DOHH2 (cell line): ENCODE measurements at regions not wholly inside any gene's neighbourhood (a gene's known extent, or its start where the extent isn't known, plus 50 kb on each side); places are given as distances from the start of the nearest gene placed in this dataset.

Experiments used
- H3F3A ChIP-seq: fragments of 200-600 bp; sonication (generic), shearing (Covaris generic); 2 replicates; pipeline ENCODE4 v1.6.0; 2016; ENCODE audit warnings: antibody characterized with exemption, mild to moderate bottlenecking; ENCODE audit not compliant: control insufficient read depth, insufficient read depth
- H3K27ac ChIP-seq: fragments of 200-600 bp; sonication (generic); 2 replicates; pipeline ENCODE4 v1.5.1; 2014; ENCODE audit warnings: low read depth, mild to moderate bottlenecking, low read length, moderate library complexity
- H3K27me3 ChIP-seq: fragments of 200-600 bp; sonication (generic); 2 replicates; pipeline ENCODE4 v1.6.1; 2014; ENCODE audit warnings: mild to moderate bottlenecking, low read length, mixed read lengths; ENCODE audit not compliant: control insufficient read depth
- H3K36me3 ChIP-seq: fragments of 200-600 bp; sonication (generic); 2 replicates; pipeline ENCODE4 v1.6.1; 2014; ENCODE audit warnings: mild to moderate bottlenecking, low read length, moderate library complexity, mixed read lengths; ENCODE audit not compliant: control insufficient read depth
- H3K4me1 ChIP-seq: fragments of 200-600 bp; sonication (generic); 2 replicates; pipeline ENCODE4 v1.6.1; 2014; ENCODE audit warnings: mild to moderate bottlenecking, low read length, mixed read lengths; ENCODE audit not compliant: control insufficient read depth
- H3K4me2 ChIP-seq: fragments of 200-600 bp; sonication (generic); 2 replicates; pipeline ENCODE4 v1.6.0; 2014; ENCODE audit warnings: mild to moderate bottlenecking, low read length, moderate library complexity
- H3K4me3 ChIP-seq: fragments of 200-600 bp; sonication (generic); 2 replicates; pipeline ENCODE4 v1.5.1; 2014; ENCODE audit warnings: mild to moderate bottlenecking, low read length, mixed read lengths
- H3K79me2 ChIP-seq: fragments of 200-600 bp; sonication (generic); 2 replicates; pipeline ENCODE4 v1.6.1; 2014; ENCODE audit warnings: mild to moderate bottlenecking, low read length, mixed read lengths; ENCODE audit not compliant: control insufficient read depth
- H3K9me2 ChIP-seq: fragments of 200-600 bp; sonication (generic); replicated peaks from 2 replicates; pipeline ENCODE4 v1.6.1; 2014; ENCODE audit warnings: mild to moderate bottlenecking, low read length, mixed read lengths; ENCODE audit not compliant: control insufficient read depth
- H3K9me3 ChIP-seq: fragments of 200-600 bp; sonication (generic); 2 replicates; pipeline ENCODE4 v1.6.1; 2014; ENCODE audit warnings: antibody characterized with exemption, low read length, mixed read lengths; ENCODE audit not compliant: control insufficient read depth, insufficient read depth
- H4K20me1 ChIP-seq: fragments of 200-600 bp; sonication (generic); 2 replicates; pipeline ENCODE4 v1.6.0; 2014; ENCODE audit warnings: low read depth, mild to moderate bottlenecking, antibody characterized with exemption, low read length, moderate library complexity; ENCODE audit not compliant: control insufficient read depth, insufficient read depth
- EZH2phosphoT487 ChIP-seq: fragments of 200-600 bp; sonication (generic); IDR thresholded peaks from 2 replicates; pipeline ENCODE4 v1.6.1; 2017; ENCODE audit warnings: borderline replicate concordance, mild to moderate bottlenecking, antibody characterized with exemption, low read length, moderate library complexity, mixed read lengths
- TF ChIP-seq, protein P1 (sequence below): fragments of 200-600 bp; sonication (generic); IDR thresholded peaks from one replicate; pipeline ENCODE4 v1.5.1; 2014; ENCODE audit warnings: antibody characterized with exemption, mild to moderate bottlenecking, low read depth, low read length; ENCODE audit not compliant: poor library complexity, severe bottlenecking

DNA sequence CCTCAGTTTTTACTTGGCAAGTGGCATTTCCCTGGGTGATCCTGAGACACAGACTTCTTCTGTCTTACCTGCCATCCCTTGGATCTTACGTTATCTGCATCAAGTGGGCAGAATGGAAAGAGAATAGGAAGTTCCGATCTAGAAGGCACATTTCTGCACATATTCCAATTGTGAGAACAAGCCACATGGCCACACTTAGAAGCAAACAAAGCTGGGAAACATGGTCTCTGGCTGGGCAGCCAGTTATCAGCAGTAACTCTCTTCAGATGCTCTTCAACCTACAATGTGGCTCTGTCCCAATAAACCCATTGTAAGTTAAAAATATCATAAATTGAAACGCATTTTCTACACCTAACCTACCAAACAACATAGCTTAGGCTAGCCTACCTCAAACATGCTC lies 67.3 kb upstream of the CCN6 start:
- Histone ChIP-seq H3K4me2 (no peak overlapping the region), H3K4me1 (peaks cover 6% of the 10 kb centered on the region; the same call in 1 of the 2 replicates), H3K9me2 (no peaks in the 10 kb centered on the region), H4K20me1 (no peaks in the 10 kb centered on the region), H3K27ac (no peak overlapping the region), H3K27me3 (peaks cover 22% of the 10 kb centered on the region), H3F3A (no peaks in the 10 kb centered on the region), H3K79me2 (no peaks in the 10 kb centered on the region), H3K36me3 (no peaks in the 10 kb centered on the region), H3K4me3 (no peak overlapping the region), H3K9me3 (no peaks in the 10 kb centered on the region)
- no peak for TF ChIP-seq EZH2phosphoT487
- TF ChIP-seq, protein P1, sequence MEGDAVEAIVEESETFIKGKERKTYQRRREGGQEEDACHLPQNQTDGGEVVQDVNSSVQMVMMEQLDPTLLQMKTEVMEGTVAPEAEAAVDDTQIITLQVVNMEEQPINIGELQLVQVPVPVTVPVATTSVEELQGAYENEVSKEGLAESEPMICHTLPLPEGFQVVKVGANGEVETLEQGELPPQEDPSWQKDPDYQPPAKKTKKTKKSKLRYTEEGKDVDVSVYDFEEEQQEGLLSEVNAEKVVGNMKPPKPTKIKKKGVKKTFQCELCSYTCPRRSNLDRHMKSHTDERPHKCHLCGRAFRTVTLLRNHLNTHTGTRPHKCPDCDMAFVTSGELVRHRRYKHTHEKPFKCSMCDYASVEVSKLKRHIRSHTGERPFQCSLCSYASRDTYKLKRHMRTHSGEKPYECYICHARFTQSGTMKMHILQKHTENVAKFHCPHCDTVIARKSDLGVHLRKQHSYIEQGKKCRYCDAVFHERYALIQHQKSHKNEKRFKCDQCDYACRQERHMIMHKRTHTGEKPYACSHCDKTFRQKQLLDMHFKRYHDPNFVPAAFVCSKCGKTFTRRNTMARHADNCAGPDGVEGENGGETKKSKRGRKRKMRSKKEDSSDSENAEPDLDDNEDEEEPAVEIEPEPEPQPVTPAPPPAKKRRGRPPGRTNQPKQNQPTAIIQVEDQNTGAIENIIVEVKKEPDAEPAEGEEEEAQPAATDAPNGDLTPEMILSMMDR: no peak

DNA sequence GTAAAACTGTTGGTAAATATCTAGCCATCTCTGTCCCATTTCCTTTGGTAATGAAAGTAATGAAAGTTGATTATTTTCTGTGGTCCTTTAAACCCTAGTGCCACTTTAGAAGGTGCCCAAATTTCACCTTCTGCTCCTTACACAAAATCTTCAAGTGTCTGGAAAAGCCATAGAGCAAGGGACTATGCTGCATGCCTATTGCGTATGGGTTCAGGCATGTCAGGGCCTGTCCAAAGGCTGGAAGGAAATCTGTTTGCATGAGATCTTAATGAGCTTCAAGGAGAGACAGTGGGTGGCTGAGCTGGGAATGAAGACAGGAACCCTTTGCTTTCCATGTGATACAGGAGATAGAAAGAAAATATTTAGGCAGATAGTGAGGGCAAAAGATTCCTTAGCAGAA lies 66.6 kb upstream of the CCN6 start:
- no peak for TF ChIP-seq EZH2phosphoT487
- TF ChIP-seq, protein P1: no peak
- no peaks in the 10 kb centered on the region for H3K9me2 ChIP-seq
- no peaks in the 10 kb centered on the region for H3K36me3 ChIP-seq
- no peaks in the 10 kb centered on the region for H4K20me1 ChIP-seq
- no peaks in the 10 kb centered on the region for H3K9me3 ChIP-seq
- no peak overlapping the region for H3K4me2 ChIP-seq
- peaks cover 25% of the 10 kb centered on the region for H3K27me3 ChIP-seq
- H3F3A ChIP-seq: no peaks in the 10 kb centered on the region
- no peaks in the 10 kb centered on the region for H3K79me2 ChIP-seq
- H3K4me1 ChIP-seq: peaks cover 6% of the 10 kb centered on the region; the same call in 1 of the 2 replicates
- H3K4me3 ChIP-seq: no peak overlapping the region
- no peak overlapping the region for H3K27ac ChIP-seq

DNA sequence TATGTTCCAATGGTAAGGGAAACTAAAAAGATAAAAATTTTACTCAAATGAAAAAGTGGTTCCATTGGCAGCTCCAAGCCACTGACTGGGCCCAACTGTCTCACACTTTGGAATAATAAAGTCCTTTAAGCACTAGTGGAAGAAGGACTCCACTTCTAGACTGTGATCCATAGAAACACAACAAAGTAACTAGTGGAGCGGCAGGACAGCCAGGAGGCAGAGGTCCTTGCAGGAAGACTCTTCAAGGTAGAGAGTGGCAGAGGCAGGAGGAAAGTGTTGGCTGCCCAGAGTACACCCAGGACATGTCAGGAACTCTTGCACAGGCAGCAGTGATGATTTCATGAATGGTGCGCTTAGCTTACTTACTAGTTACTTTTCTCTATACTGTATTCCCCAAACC lies 65.0 kb upstream of the CCN6 start:
- Histone ChIP-seq H3K36me3 (no peaks in the 10 kb centered on the region), H3K27me3 (peaks cover 39% of the 10 kb centered on the region), H4K20me1 (no peaks in the 10 kb centered on the region), H3K4me2 (no peak overlapping the region), H3K4me3 (no peak overlapping the region), H3K79me2 (no peaks in the 10 kb centered on the region), H3K9me3 (no peaks in the 10 kb centered on the region), H3K9me2 (no peaks in the 10 kb centered on the region), H3K4me1 (peaks cover 6% of the 10 kb centered on the region; the same call in 1 of the 2 replicates), H3F3A (no peaks in the 10 kb centered on the region), H3K27ac (no peak overlapping the region)
- no peak for TF ChIP-seq EZH2phosphoT487
- TF ChIP-seq, protein P1: no peak
